IPS DF 19.7 (cell line): ENCODE measurements at regions not wholly inside any gene's neighbourhood (a gene's known extent, or its start where the extent isn't known, plus 50 kb on each side); places are given as distances from the start of the nearest gene placed in this dataset.

Experiments
- DNase-seq: peaks from one replicate; pipeline ENCODE4 v3.0.0-alpha.2; 2013; ENCODE audit warnings: low read depth, low spot score

- DNase-seq: no peak
Measured at GRCh38 chr1:199160521-199161318, 521.9 kb downstream of the PTPRC start.

GRCh38 chr1:199161319-199161680, 522.5 kb downstream of the PTPRC start:
- no peak for DNase-seq

- no peak for DNase-seq
Measured at GRCh38 chr1:199161766-199162303, 523.0 kb downstream of the PTPRC start.

DNA sequence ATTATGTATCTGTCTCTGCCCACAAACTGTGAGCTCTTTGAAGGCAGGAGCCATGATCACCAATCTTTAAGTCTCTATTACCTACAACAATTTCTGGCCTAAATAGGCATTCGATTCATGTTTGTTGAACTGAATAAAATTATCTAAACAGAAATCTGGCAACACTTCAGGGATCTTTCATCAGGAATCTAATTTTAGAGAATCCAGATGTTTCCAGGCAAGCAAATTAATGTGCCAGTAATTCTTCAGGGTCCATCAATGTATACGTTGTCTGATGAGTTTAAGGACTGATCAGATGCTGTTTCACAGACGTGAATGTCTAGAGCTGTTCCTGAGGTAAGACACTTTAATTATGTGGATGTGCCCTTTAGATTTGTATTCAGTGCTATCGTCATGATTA, 524.4 kb downstream of the PTPRC start:
- DNase-seq: no peak

DNA sequence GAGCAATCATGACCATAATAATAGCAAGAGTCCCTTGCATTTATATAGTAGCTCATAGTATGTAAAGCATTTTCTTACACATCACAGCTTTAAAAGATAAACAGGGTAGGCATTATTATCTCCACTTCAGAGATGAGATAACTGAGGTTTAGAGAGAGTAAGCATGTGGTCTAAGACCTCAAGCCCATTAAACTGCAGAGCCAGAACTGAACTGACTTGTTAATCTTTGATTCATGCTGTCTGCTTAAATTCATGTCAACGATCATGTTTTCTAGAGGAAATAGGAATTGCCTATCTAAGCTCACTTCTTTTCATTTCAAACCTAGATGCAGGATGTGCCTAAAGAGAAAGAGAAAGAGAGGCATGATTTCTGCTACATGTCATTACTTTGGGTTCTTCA, 524.8 kb downstream of the PTPRC start:
- DNase-seq: no peak

DNA sequence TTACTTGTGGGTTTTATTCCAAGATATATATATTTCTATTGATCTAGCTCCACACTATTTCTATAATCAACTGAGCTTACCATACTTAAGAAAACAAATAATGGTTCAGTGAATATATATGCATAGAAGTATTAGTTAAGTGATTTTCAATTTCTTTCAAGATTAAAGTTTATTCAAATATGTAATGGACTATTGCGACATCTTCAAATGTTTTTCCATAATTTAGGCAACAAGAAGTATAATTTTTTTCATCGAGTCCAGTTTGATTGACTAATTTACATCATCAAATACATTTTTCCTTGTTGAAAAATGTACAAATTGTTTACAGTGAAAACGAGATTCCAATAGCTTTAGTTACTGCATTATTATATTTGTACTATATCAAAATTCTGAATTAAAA, 528.6 kb downstream of the PTPRC start:
- no peak for DNase-seq

DNA sequence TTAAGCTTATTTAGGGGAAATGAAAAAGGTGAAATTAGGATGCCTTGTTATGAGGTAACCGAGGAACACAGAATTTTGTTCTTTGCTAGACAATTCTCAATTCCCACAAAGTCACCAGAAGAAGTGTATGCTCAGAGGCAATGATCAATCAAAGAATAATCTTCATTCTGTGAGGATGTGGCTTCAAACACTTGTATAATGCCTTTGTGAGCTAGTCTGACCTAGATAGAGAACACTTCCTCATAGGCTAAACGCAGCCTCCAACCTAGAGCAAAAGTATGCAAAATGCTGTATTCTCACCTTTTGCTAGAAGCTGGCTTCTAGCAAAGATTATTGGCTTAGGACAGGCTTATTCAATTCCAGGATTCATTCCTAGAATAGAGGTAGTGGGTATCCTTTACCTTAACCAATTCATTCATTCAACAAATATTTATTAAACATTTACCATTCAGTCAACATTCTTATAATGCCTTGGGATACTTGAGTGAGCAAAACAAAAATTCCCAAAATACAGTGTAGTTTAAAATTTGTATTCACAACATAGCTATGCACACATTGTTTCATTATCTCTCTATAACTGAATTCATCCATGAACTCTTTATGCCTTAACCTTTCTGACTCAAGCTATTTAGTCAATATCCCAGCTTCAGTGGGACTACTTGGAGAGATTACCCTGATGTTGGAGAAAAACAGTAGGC, 530.2 kb downstream of the PTPRC start:
- DNase-seq: no peak

GRCh38 chr1:199170711-199171110, 531.9 kb downstream of the PTPRC start:
- DNase-seq: no peak

DNA sequence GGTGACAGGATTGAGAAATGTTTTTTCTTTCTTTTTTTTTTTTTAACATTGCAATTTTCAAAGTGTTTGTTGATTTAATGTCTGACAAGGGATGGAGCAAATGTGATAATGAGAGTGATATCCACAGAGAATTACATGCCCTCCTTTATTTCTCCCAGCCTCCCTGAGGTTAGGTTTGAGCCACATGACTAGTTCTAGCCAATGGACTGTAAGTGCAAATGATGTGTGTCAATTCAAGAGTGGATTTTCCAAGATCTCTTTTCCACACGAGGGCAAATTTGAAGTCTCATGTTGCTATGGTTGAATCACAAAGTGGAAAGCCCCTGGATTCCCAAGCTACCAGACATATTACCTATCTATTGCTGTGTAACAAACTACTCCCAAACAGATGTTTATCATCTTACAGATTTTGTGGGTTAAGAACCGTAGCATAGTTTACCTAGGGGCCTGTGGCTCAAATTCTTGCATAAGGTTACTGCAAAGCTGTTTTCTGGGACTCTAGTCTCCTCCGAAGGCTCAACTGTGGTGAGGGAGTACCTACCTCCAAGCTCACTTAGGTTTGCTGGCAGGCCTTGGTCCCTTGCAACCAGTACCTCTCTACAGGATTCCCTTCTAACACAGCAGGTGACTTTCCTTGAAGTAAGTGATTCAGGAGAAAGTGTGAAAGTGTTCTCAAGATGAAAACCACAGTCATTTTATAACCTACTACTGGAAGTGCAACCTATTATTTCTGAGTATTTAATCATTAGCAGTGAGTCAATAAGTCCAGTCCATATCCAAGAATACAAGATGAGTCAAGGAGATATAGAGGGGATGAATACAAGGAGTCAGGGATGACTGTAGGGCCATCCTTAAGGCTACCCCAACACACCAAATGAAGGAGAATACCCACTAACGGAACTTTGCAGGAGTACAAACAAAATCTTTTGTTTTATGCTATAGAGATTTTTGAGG, 533.6 kb downstream of the PTPRC start:
- no peak for DNase-seq

DNA sequence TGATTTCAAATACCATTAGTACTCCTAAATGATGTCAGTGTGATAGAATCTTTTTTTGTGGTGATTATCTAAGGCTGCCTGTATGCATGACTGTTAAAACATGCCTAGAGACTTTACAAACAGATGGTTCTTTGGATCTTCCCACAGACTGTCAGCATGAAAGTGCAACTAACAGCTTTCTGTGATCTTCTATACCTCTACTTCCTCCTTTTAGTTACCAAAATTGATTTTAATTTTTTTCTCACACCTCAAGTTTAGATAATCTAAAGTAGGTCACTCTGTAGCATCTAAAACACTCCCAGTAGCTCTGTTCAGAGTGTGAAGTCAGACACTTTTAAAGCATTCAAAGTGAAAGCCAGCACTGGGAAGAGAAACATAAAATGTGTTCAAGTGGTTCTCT, 534.5 kb downstream of the PTPRC start:
- no peak for DNase-seq

DNA sequence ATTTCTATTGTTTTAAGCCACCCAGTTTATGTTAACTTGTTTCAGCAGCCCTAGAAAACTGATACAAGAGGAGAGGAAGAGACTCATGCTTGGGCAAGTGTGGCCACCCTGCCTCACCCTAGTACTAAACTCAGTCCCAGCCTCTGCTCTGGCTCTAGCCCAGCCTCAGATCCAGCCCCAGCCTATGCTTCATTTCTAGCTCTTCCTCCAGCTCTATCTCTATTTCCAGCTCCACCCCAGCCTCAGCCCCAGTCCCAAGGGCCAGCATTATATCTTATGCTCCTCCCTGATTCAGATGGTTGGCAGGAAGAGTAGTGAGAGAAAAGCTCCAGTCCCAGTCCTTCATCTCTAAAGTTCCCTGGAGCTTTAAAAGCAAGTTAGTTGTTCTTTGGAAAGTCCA, 535.5 kb downstream of the PTPRC start:
- DNase-seq: no peak

DNA sequence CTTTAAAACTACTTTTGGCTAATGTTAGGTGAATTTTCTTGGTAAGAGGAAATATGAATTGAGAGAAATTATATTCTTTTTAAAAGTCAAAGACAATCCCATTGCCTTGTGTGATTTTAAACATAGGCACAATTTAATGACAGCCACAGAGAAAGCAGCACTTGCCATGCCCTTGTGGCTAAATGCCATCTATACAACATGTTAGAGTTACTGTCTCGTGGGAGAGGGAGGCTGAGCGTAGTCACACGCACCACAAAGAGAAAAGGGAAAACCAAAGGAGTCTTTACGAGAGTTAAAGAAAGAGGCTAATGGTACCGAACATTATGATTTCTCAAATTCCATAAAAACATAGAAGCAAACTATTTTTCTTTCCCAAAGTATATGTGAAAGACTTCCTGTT, 537.9 kb downstream of the PTPRC start:
- no peak for DNase-seq

DNA sequence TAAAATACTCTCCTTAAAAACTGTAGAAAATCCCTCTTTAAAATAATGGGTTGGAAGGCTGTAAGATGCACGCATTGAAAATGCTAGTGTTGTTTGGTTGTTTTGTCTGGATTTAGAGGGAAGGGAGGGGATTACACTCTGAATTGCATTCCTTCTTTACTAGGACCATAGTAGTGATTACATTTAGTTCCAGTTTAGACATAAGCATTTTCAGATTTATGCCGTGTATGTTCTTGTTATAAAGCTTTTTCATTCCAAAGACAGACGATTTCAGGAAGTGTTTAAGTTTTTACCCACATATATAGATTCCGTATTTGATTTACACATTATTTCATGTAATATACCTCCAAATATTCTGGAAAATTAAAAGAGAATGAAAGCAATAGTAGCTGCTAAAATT, 538.4 kb downstream of the PTPRC start:
- DNase-seq: no peak

DNA sequence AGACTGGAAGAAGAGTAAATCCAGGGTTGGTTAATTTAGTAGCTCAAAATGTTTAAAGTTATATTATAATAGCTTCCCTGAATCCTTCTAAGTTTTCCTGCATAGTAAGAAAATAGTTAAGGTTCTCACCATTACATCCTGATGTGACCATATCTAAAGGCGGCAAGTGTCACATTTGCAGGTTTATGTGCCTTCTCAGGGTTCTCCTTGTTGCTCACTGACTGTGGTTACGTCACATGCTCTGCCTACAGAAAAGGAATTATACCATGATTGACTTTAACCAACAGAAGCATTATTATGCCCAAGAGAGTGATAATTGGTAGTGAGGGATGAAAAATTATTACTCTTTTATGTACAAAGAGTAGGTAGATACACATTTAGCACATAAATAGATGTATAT, 539.8 kb downstream of the PTPRC start:
- no peak for DNase-seq

- DNase-seq: no peak
Measured at GRCh38 chr1:199182186-199182843, 543.5 kb downstream of the PTPRC start.

DNA sequence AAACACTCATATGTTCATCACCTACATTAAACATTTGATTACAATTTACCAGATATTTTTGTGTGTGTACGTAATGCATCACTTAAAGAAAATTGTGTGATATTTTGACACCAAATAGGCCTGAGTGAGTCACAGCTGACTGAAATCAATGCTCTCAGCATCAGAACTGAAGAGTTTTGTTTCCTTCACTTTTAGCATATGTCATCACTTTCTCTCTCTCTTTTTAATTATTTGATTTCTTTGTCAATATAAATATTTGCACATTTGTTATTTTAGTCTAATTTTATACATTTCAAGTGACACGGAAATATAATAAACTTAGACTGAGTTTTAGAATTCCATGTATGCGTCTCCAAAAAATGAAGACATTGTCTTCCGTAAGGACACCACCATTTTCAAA, 545.3 kb downstream of the PTPRC start:
- no peak for DNase-seq

GRCh38 chr1:199194862-199195261, 556.0 kb downstream of the PTPRC start:
- DNase-seq: no peak

- no peak for DNase-seq
Measured at GRCh38 chr1:199197695-199198094, 558.9 kb downstream of the PTPRC start.

- no peak for DNase-seq
Measured at GRCh38 chr1:199202331-199202730, 563.5 kb downstream of the PTPRC start.

GRCh38 chr1:199204231-199204630, 565.4 kb downstream of the PTPRC start:
- DNase-seq: no peak

DNA sequence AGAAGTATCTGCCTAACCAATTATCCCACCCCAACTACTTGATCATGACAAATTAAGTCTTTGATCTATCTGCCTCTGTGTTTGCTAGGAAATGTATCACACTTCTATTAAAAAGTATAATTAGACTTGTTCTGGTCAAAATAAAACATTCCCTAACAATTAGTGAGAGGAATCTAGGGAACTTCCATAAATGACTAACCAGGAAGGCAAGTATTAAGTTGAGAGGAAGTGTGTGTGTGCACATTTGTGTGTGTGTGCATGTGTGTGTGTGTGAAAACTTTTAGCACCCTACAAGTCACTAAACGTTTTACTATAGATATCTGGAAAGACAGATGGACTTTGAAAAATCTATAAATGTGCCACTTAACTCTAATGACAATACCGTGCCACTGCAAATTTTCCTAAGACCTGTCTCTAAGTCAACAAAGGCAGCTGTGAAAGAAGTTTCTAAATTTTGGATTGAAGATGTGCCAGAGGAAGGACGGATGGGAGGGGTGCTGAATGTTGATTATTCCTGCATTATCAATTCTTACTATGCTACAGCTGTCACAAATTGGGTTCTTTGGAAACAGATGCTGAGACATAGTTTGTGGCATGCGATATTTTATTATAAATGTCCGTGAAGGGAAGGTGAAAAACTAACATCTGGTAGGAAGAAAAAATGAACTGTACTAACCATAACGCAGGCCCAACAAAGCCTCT, 567.1 kb downstream of the PTPRC start:
- DNase-seq: no peak
